ENCODE measurements at regions not wholly inside any gene's neighbourhood (a gene's known extent, or its start where the extent isn't known, plus 50 kb on each side); places are given as distances from the start of the nearest gene placed in this dataset.

- DNase-seq, result no peak
Measured at GRCh38 chr10:128473396-128473795, 347.2 kb upstream of the MKI67 start.

- no peak for DNase-seq
Measured at GRCh38 chr10:128473911-128474310, 347.7 kb upstream of the MKI67 start.

GRCh38 chr10:128474571-128474970, 348.3 kb upstream of the MKI67 start:
- DNase-seq, result no peak

GRCh38 chr10:128475686-128476367, 349.6 kb upstream of the MKI67 start:
- DNase-seq, result no peak

- DNase-seq, result no peak
Measured at GRCh38 chr10:128476368-128476725, 350.1 kb upstream of the MKI67 start.

- no peak for DNase-seq
Measured at GRCh38 chr10:128476845-128477244, 350.6 kb upstream of the MKI67 start.

GRCh38 chr10:128480601-128481000, 354.4 kb upstream of the MKI67 start:
- no peak for DNase-seq

- no peak for DNase-seq
Measured at GRCh38 chr10:128481152-128481840, 355.1 kb upstream of the MKI67 start.

- DNase-seq, result no peak
Measured at GRCh38 chr10:128482052-128482451, 355.8 kb upstream of the MKI67 start.

- DNase-seq, result no peak
Measured at GRCh38 chr10:128483216-128483615, 357.0 kb upstream of the MKI67 start.

- no peak for DNase-seq
Measured at GRCh38 chr10:128484041-128484440, 357.8 kb upstream of the MKI67 start.

GRCh38 chr10:128485701-128486235, 359.5 kb upstream of the MKI67 start:
- no peak for DNase-seq

GRCh38 chr10:128487517-128487916, 361.3 kb upstream of the MKI67 start:
- DNase-seq, result no peak

- no peak for DNase-seq
Measured at GRCh38 chr10:128489324-128490247, 363.4 kb upstream of the MKI67 start.

- no peak for DNase-seq
Measured at GRCh38 chr10:128491686-128492085, 365.5 kb upstream of the MKI67 start.

- no peak for DNase-seq
Measured at GRCh38 chr10:128493811-128494210, 367.6 kb upstream of the MKI67 start.

- DNase-seq, result no peak
Measured at GRCh38 chr10:128494665-128495064, 368.4 kb upstream of the MKI67 start.

- no peak for DNase-seq
Measured at GRCh38 chr10:128497660-128498377, 371.6 kb upstream of the MKI67 start.

- no peak for DNase-seq
Measured at GRCh38 chr10:128498378-128498730, 372.1 kb upstream of the MKI67 start.

GRCh38 chr10:128498746-128499145, 372.5 kb upstream of the MKI67 start:
- DNase-seq, result no peak

GRCh38 chr10:128499486-128499885, 373.3 kb upstream of the MKI67 start:
- DNase-seq, result no peak

GRCh38 chr10:128499956-128500355, 373.7 kb upstream of the MKI67 start:
- no peak for DNase-seq

- no peak for DNase-seq
Measured at GRCh38 chr10:128500642-128501041, 374.4 kb upstream of the MKI67 start.

All from activated naive CD4-positive, alpha-beta T cell treated with Interleukin-2 at 50 U/mL for 16 hours (primary cell).